ENCODE measurements at regions not wholly inside any gene's neighbourhood (a gene's known extent, or its start where the extent isn't known, plus 50 kb on each side); places are given as distances from the start of the nearest gene placed in this dataset.
"Not testable (repeated sequence)": the region's sequence is repeated elsewhere in the genome, so short reads cannot be mapped to it uniquely, and the experiment has no call there.

DNA sequence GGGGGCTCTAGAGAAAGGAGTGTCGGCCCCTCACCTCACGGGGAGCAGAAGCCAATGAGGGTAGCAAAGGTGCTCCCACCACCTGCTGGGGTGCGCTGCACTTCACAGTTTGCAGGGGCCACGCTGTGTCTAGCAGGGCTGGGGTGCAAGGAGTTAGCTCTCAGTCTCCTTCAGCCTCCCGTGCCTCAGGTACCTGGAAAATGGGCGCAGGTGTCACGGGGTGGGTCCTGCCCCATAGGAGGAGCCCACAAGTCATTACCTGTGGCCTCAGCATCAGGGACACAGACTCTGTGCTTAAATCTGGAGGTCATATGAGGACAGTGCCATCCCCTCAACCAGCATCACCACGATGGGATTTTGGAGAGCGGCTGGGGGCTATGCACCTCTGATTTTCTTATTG is 326.7 kb downstream of the ADGRD1 start:
- H3K36me3 ChIP-seq (ENCODE audit: control insufficient read depth in 3 of 3, insufficient read depth in 3 of 3, low read length in 3 of 3) = no peaks in the 10 kb centered on the region
- H3K27ac ChIP-seq (ENCODE audit: low read depth, low read length) = no peak overlapping the region
- no peak overlapping the region for H3K9ac ChIP-seq (ENCODE audit: low read depth in 1 of 3, low read length in 3 of 3)
- no peak overlapping the region for H3K4me3 ChIP-seq (ENCODE audit: low read length in 3 of 3)
- no peaks in the 10 kb centered on the region for H3K9me3 ChIP-seq (ENCODE audit: control insufficient read depth in 3 of 3, low read length in 3 of 3)
- H3K27me3 ChIP-seq (ENCODE audit: control insufficient read depth in 3 of 3, insufficient read depth in 3 of 3, low read length in 3 of 3) = peaks cover 9 to 32% (median 13%) of the 10 kb centered on the region in 3 donors
- H3K4me1 ChIP-seq (ENCODE audit: control insufficient read depth in 3 of 3, insufficient read depth in 3 of 3, low read length in 3 of 3) = no peaks in the 10 kb centered on the region

GRCh38 chr12:131281016-131281415 is 327.3 kb downstream of the ADGRD1 start:
- H3K4me3 ChIP-seq (ENCODE audit: low read length in 3 of 3) = no peak overlapping the region
- H3K27me3 ChIP-seq (ENCODE audit: control insufficient read depth in 3 of 3, insufficient read depth in 3 of 3, low read length in 3 of 3) = peaks cover 9 to 26% (median 11%) of the 10 kb centered on the region in 3 donors
- no peak overlapping the region for H3K9ac ChIP-seq (ENCODE audit: low read depth in 1 of 3, low read length in 3 of 3)
- H3K4me1 ChIP-seq (ENCODE audit: control insufficient read depth in 3 of 3, insufficient read depth in 3 of 3, low read length in 3 of 3) = no peaks in the 10 kb centered on the region
- no peaks in the 10 kb centered on the region for H3K36me3 ChIP-seq (ENCODE audit: control insufficient read depth in 3 of 3, insufficient read depth in 3 of 3, low read length in 3 of 3)
- H3K9me3 ChIP-seq (ENCODE audit: control insufficient read depth in 3 of 3, low read length in 3 of 3) = no peaks in the 10 kb centered on the region
- H3K27ac ChIP-seq (ENCODE audit: low read depth, low read length) = no peak overlapping the region

DNA sequence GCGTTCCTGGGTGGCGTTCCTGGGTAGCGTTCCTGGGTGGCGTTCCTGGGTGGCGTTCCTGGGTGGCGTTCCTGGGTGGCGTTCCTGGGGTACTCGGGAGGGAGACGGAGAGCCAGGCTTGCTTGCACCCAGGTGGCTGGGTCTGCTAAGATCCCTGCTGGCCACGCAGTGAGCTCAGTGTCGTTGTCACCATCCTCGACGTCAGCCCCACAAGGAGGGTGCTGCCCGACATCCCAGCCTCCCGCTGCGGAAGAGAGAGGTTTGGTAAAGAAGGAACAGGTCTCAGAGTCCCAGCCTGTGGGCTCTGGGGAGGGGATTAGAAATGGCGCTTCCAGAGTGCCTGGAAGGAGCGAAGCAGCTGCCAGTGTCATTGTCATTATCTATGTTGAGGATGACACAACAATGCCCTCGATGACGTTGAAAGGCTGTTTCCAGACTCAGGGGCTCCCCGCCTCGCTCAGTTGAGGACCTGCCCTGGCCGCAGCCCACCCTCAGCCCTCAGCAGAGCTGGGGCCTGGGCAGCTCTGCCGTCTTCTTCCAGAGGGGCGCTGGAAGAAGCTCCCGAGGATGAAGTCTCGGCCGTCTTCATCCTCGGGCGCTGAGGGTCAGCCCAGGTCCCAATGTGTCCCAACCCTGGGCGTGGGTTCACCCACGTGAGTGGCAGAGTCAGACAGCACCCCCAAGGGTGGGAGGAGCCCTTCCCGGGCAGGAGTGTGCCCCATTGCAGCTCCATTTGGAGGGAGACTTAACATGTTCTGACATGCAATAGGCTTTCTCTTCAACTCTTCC is 328.8 kb downstream of the ADGRD1 start:
- Histone ChIP-seq H3K9ac (ENCODE audit: low read depth in 1 of 3, low read length in 3 of 3) (no peak overlapping the region), H3K9me3 (ENCODE audit: control insufficient read depth in 3 of 3, low read length in 3 of 3) (no peaks in the 10 kb centered on the region), H3K27ac (ENCODE audit: low read depth, low read length) (no peak overlapping the region), H3K4me3 (ENCODE audit: low read length in 3 of 3) (no peak overlapping the region), H3K36me3 (ENCODE audit: control insufficient read depth in 3 of 3, insufficient read depth in 3 of 3, low read length in 3 of 3) (no peaks in the 10 kb centered on the region), H3K27me3 (ENCODE audit: control insufficient read depth in 3 of 3, insufficient read depth in 3 of 3, low read length in 3 of 3) (peaks cover 11 to 25% (median 14%) of the 10 kb centered on the region in 3 donors), H3K4me1 (ENCODE audit: control insufficient read depth in 3 of 3, insufficient read depth in 3 of 3, low read length in 3 of 3) (no peaks in the 10 kb centered on the region)

GRCh38 chr12:131283191-131283861 is 329.6 kb downstream of the ADGRD1 start:
- Histone ChIP-seq H3K9me3 (ENCODE audit: control insufficient read depth in 3 of 3, low read length in 3 of 3) (no peaks in the 10 kb centered on the region), H3K27me3 (ENCODE audit: control insufficient read depth in 3 of 3, insufficient read depth in 3 of 3, low read length in 3 of 3) (peaks cover 17 to 33% (median 22%) of the 10 kb centered on the region in 3 donors), H3K9ac (ENCODE audit: low read depth in 1 of 3, low read length in 3 of 3) (no peak overlapping the region), H3K27ac (ENCODE audit: low read depth, low read length) (no peak overlapping the region), H3K36me3 (ENCODE audit: control insufficient read depth in 3 of 3, insufficient read depth in 3 of 3, low read length in 3 of 3) (no peaks in the 10 kb centered on the region), H3K4me1 (ENCODE audit: control insufficient read depth in 3 of 3, insufficient read depth in 3 of 3, low read length in 3 of 3) (no peaks in the 10 kb centered on the region), H3K4me3 (ENCODE audit: low read length in 3 of 3) (no peak overlapping the region)

- not testable (repeated sequence) for H3K9me3 ChIP-seq (ENCODE audit: control insufficient read depth in 3 of 3, low read length in 3 of 3)
Measured at GRCh38 chr12:131283862-131284825, 330.4 kb downstream of the ADGRD1 start.

DNA sequence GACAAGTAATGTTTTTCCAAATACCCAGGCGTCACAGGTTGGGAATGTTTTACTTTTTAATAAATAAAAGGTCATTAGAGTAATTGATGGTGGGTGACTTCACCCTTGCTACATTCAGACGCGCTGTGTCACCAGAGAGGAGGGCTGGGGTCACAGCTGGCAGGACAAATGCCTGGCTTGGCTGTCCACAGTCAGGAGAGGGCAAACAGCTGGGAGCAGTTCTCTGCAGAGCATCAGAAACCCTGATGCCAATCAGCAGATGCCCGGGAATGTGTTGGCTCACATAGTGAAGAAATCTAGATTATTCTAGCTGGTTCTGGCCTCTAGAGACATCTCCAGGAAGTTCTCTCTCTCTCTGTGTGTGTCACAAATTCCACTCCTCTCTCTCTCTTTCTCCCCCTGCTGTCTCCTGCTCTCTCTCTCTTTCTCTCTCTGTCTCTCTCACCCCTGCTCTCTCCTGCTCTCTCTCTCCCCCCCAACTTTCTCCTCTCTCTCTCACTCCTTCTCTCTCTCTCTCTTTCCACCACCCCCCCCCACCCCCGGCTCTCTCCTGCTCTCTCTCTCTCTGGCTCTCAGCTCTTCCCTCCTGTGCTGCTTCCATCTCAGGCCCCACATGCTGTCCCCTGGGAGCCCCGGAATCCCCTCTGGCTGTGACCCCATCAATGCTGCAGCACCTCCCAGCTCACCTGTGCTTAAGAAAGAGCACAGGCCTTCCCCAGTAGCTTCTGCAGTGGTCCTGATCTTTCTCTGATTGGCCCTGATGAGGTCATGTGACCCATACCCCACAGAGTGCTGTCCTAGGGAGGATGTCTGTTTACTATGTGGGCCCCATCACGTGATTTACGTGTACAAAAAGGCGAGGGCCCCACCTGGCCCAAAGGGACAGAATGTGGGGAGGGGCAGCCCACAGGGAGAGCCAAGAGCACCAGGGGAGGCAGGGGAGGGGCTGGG is 331.5 kb downstream of the ADGRD1 start:
- not testable (repeated sequence) for H3K9me3 ChIP-seq (ENCODE audit: control insufficient read depth in 3 of 3, low read length in 3 of 3)

More at GRCh38 chr12:131283862-131284825, 330.4 kb downstream of the ADGRD1 start:
- not testable (repeated sequence) for H3K4me3 ChIP-seq (ENCODE audit: low read length in 3 of 3); H3K9ac ChIP-seq (ENCODE audit: low read depth in 1 of 3, low read length in 3 of 3); H3K27ac ChIP-seq (ENCODE audit: low read depth, low read length); H3K4me1 ChIP-seq (ENCODE audit: control insufficient read depth in 3 of 3, insufficient read depth in 3 of 3, low read length in 3 of 3); H3K36me3 ChIP-seq (ENCODE audit: control insufficient read depth in 3 of 3, insufficient read depth in 3 of 3, low read length in 3 of 3)
- peaks cover 17 to 26% (median 17%) of the 10 kb centered on the region in 3 donors for H3K27me3 ChIP-seq (ENCODE audit: control insufficient read depth in 3 of 3, insufficient read depth in 3 of 3, low read length in 3 of 3)

DNA sequence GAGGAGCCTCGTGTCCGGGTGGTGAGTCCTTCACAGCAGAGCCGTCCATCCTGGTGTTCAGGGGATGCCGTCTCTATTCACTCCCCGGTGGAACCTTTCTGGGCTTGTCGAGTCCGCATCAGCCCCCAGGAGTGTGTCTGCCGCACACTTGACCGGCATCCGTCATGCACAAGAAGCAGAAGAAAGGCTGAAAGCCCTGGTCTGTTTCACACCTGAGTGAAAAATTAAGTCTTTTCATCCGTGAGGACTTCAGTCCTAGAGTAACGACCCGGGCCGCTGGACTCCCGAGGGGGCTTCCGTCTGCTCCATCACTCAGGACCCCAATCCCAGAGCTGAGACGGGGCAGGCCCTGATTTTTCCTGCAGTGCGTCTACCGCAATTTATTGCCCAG is 332.2 kb downstream of the ADGRD1 start:
- H3K27me3 ChIP-seq (ENCODE audit: control insufficient read depth in 3 of 3, insufficient read depth in 3 of 3, low read length in 3 of 3) = peaks cover 10 to 14% (median 11%) of the 10 kb centered on the region in 3 donors
- not testable (repeated sequence) for H3K27ac ChIP-seq (ENCODE audit: low read depth, low read length); H3K9ac ChIP-seq (ENCODE audit: low read depth in 1 of 3, low read length in 3 of 3); H3K9me3 ChIP-seq (ENCODE audit: control insufficient read depth in 3 of 3, low read length in 3 of 3); H3K36me3 ChIP-seq (ENCODE audit: control insufficient read depth in 3 of 3, insufficient read depth in 3 of 3, low read length in 3 of 3); H3K4me3 ChIP-seq (ENCODE audit: low read length in 3 of 3); H3K4me1 ChIP-seq (ENCODE audit: control insufficient read depth in 3 of 3, insufficient read depth in 3 of 3, low read length in 3 of 3)

More for the DNA sequence above, 331.5 kb downstream of the ADGRD1 start:
- H3K4me1 ChIP-seq (ENCODE audit: control insufficient read depth in 3 of 3, insufficient read depth in 3 of 3, low read length in 3 of 3); H3K27ac ChIP-seq (ENCODE audit: low read depth, low read length); H3K36me3 ChIP-seq (ENCODE audit: control insufficient read depth in 3 of 3, insufficient read depth in 3 of 3, low read length in 3 of 3); H3K9ac ChIP-seq (ENCODE audit: low read depth in 1 of 3, low read length in 3 of 3); H3K4me3 ChIP-seq (ENCODE audit: low read length in 3 of 3): not testable (repeated sequence)
- peaks cover 16 to 19% (median 17%) of the 10 kb centered on the region in 3 donors for H3K27me3 ChIP-seq (ENCODE audit: control insufficient read depth in 3 of 3, insufficient read depth in 3 of 3, low read length in 3 of 3)

GRCh38 chr12:131286301-131286700 is 332.6 kb downstream of the ADGRD1 start:
- H3K9me3 ChIP-seq (ENCODE audit: control insufficient read depth in 3 of 3, low read length in 3 of 3); H3K27ac ChIP-seq (ENCODE audit: low read depth, low read length); H3K36me3 ChIP-seq (ENCODE audit: control insufficient read depth in 3 of 3, insufficient read depth in 3 of 3, low read length in 3 of 3); H3K4me1 ChIP-seq (ENCODE audit: control insufficient read depth in 3 of 3, insufficient read depth in 3 of 3, low read length in 3 of 3); H3K4me3 ChIP-seq (ENCODE audit: low read length in 3 of 3); H3K9ac ChIP-seq (ENCODE audit: low read depth in 1 of 3, low read length in 3 of 3): not testable (repeated sequence)
- H3K27me3 ChIP-seq (ENCODE audit: control insufficient read depth in 3 of 3, insufficient read depth in 3 of 3, low read length in 3 of 3) = peaks cover 8 to 12% (median 11%) of the 10 kb centered on the region in 3 donors

Data from skeletal muscle tissue (tissue), 3 donors.